Dedifferentiated amniotic fluid mesenchymal stem cell (primary cell): ENCODE measurements at regions not wholly inside any gene's neighbourhood (a gene's known extent, or its start where the extent isn't known, plus 50 kb on each side); places are given as distances from the start of the nearest gene placed in this dataset.

Experiments used
- DNase-seq: peaks from one replicate; pipeline ENCODE4 v3.0.0-alpha.2; 2016; ENCODE audit errors: extremely low spot score

DNA sequence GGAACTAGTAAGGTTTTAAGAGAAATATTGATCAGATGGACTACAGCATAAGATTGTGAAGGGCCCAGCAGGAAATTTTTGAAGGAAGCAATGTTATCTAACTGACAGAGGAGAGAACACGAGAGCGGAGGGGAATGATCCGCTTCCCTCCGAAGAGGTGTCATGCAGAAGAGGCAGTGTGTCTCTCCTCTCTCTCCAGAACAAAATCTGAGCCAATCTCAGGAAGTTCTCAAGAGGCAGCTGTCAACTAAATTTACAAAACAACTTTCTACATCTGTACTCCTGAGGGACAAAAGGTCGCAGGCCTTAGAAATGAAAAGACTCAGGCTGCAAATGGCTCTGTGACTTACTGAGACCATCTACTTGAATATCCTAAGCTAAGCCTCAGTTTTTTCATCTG is 224.6 kb upstream of the CDH5 start:
- no peak for DNase-seq

DNA sequence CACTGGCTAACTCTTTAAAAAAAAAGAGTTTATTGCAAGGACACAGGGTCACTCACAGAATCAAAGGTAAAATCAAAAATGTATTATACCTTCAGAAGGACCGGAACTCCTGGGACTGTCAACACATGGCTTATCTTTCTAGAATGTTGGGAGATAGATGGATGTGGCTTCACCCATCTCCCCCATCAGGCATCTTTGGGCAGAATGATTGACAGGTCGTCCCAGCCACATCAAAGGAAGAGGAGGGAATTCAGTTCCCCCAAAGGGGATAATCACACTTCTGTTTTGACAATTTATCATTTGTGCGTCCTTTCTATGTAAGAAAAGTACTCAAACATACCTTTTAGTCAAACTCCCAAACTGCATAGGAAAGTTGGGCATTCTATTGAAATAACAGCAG is 228.6 kb upstream of the CDH5 start:
- DNase-seq: no peak

DNA sequence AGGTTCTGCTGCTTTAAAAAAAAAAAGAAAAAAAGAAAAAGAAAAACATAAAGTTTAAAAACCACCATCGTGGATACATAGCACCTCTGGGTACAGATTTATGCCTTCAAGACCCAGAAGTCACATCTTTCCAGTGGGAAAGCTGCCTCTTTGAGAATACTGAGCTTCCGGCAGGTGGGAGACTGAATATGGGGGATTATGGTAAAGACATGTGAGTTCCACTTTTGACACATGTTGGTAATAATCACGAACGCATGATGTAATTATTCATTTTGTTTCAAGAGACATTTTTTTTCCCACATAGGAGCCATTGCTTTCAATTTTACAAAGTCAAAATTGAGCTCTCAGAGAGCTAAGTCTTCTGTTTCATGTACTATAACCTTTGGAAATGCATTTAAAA is 229.7 kb upstream of the CDH5 start:
- no peak for DNase-seq

DNA sequence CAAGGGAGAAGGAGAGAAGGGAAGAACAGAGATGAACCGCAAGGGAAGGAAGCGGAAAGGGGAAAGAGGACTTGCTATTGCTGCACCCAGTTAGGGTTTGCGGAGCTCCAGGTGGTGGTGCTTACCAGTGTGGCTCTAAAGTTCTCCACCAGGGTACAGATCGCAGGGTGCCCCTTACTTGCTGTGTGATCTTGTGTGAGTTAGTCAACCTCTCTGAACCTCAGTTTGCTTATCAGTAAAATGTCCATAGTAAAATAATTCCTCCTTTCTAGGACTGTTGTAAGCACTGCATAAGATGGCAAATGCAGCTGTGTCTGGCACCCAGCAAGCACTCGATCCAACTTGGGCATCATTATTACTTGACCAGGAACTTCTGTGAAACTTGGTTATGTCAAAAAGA is 230.7 kb upstream of the CDH5 start:
- DNase-seq: no peak

DNA sequence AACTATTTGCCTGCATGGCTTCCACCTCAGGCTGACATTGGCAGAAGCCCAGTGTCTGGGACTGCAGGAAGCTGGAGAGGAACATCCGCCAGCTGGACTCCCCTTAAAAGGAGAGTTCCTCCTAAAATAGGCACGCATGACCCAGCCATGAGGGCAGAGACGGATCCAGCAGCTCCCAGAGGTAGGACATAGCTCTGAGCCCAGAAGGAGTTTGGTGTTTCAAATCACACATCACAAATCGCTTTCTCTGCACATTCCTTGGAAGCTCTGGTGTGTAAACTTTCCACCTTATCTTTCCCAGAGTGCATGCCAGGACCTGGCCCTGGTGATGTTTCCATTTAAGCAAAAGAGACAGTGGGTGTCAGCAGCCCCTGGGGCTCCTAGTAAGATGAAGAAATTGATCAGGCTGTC is 231.1 kb upstream of the CDH5 start:
- DNase-seq: no peak

DNA sequence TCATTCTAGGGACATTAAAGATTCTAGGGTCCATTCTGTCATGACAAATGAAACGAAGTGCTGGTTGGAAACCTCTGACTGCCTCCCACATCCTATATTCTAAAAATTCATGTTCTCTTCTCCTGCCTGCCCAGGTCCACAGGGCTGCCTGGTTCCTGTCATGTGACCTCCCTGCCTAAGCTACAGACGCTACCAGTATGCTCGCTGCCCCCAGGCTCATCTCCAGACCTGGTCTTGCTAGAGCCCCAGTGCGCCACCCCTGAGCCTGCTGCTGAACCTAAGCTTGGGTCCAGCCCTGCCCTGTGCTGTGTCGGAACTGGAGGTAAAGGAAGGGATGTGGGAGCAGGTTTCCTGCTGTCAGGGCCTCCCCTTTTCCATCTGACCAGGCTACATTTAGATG is 231.6 kb upstream of the CDH5 start:
- no peak for DNase-seq

DNA sequence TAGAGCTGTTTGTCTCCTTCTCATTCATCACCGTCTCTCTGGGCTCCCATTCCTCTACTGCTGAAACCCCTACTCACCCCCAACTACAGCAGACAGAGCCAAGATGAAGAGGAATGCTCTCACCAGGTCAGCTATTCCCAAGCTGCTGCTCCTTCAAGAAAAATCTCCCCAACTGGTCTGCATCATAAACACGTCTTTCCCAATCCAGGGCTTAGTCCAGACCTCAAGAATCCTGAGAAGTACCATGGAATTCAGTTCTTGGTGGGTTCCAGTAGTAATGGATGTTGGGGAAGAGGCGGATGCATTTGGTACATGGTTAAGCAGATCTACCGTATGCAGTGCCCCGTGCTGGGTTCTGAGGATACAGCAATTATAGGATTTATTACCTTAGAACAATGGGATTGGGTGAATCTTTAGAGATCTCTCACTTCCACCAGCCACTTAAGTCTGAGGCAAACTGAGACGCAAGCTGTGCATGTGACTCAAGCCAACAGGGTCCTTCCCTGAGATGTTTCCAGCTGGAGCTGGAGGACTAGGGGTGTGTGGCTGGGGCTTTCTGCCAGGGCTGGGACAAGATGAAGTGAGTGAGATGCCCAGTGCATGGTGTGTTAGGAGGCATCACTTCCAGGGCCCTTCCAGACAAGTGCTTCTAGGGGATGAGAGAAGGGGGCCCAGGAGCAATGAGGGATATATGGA is 232.7 kb upstream of the CDH5 start:
- no peak for DNase-seq

DNA sequence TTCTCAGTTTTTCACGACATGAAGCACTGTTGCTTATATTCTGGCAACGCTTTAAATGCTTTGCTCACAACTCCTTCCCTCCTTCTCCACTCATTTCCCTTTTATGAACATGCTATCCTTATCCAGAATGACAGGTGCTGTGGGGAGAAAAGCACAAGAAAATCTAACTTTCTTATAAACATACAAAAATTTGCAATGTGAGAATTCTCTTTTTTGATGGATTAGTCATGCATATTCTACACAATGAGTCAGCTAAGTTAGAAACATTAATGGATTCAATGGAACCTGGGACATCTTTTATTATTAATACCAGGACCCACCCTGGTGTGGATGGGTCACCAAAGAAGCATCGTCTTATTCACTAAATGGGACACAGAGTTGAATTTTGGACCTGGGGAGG is 234.6 kb upstream of the CDH5 start:
- no peak for DNase-seq

DNA sequence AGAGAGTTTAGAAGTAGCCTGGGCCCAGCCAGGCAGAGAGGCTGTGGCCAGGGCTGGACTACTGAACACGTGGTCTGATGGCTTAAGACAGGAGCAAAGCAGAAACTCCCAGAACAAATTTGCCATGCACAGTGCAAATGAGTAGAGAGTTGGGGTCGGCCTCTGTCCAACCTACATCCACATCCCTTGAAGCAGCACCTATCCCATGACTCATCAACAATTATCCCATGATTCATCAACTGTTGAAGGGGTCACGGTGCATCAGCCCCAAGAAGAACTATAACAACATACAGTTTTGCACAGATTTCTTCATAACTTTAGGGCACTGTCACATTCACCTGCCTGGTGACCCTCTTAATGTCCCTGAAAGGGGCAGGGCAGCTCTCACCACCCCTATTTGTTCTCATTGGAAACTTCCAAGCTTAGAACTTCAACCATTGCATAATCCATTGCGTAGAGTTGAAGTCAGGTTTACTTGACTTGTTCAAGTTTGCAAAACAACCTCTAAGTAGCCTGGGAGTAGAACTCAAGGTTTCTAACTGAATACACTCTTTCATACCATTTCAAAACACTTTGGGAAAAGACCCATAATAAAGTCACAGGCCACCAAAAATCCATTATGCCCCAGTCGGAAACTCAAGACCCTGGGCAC is 235.2 kb upstream of the CDH5 start:
- DNase-seq: no peak

DNA sequence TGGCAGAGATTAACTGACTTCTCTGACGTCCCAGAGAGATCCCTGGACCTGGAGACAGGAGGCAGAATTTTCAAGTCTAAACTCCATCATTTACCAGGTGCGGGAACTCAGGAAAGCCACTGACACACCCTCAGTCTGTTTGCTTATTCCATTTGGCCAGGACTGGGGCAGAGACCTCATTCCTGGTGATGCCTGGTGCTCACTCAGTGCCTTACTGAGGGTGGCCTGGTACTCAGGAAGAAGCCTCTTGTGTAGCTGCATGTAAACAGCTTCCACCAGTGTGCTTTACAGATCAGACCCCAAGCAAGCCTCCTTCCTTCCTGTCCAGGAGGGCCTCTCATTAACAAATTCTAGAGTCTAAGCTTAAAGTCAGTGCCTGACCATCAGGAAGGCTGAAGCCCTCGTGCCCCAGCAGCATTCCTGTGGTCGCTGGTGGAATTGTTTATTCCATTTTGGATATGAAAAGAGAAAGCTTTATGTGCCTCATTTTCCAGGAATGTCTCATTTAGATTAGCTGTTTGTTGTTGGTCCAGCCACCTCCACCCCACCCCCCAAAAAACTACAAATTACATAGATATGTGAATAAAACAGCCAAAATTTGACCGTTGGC is 236.1 kb upstream of the CDH5 start:
- DNase-seq: peak; percentile 85

DNA sequence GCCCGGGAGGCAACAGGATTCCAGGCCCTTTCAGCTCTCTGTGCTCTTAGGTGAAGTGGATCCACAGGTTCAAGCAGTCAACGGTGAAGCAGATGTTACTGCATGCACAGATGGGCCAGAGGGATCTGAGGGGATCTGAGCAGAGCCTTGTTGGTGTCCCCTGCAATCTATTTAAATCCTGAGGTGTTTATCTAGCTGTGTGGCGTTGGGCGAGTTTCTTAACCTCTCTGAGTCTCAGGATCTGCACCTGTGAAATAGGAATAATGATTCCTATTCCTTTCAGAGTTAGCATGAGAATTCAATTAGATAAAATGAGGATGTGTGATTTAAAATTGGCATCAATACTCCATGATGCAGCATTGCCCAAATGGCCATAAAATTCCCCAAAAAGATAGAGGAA is 237.3 kb upstream of the CDH5 start:
- DNase-seq: no peak

DNA sequence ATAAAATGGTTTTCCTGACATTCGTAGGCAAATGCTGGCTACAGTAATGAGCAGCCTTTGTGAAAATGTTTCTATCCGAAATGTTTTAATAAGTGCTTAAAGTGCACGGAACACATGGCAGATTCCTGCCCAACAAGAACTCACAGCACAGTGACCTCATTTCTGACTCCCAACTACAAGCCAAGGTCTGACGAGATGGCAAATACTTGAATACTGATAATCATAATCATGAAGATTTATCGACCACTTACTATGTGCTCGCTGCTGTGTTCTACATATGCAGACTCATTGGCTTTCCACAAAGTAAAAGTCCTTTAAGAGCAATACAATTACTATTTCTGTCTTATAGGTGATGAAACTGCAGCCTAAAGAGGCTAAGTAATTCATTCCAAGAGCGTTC is 238.1 kb upstream of the CDH5 start:
- no peak for DNase-seq

DNA sequence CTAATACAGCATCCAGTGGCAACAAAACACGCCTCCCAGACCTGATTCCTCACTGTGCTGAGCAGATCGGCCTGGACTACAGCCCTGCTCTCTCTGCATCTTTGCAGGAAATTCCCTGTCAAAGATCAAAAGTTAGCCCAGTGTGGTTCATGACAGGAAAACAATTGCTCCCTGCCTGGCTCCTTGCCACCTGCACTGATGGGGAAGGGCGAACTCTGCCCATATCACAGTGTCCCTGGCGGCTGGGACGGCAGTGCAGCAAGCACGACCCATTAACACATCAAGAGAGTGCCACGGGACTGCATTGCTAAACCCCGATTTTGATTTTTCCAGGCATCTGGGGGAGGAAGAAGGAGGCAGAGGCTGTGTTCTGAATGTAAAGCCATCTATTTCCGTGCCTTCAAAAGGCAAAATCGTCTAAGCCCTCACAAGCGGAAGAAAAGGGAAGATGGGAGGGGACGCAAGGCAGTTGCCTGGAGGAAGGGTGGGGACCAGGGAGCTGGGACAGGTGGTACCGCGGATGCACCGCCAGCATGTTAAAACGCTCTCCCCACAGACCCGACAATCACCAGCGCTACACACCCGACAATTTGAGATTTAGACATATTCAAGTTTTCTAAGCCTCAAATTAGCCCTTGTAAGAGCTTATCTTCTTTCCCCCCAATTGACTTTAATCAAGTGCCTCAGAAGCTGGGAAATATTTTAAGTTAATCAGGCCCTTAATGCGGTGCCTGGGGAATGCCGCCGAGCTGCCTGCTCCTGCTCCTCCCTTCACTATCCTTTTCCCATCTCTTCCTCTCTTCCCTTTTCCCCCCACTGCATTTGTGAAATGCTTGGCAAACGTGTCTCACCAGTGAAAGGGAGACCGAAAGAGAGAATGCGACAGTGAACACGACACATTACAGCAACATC is 238.8 kb upstream of the CDH5 start:
- DNase-seq: no peak

DNA sequence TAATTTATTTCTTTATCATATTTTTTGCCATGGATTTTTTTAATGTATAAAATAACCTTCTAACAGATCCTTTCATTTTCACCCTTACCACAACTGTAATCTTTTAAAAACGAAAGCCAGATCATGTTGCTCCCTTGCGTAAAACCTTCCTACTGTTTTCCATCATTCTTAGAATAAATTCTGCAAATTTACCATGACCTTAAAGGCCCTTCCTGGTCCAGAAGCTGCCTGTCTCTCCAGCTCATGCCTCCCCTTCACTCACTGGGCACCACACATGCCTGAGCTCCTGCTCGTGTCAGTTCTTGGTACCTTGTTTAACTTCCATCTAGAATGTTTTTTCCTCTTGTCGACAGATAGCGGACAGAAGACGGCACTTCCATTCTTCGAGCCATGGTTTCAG is 245.0 kb upstream of the CDH5 start:
- no peak for DNase-seq

DNA sequence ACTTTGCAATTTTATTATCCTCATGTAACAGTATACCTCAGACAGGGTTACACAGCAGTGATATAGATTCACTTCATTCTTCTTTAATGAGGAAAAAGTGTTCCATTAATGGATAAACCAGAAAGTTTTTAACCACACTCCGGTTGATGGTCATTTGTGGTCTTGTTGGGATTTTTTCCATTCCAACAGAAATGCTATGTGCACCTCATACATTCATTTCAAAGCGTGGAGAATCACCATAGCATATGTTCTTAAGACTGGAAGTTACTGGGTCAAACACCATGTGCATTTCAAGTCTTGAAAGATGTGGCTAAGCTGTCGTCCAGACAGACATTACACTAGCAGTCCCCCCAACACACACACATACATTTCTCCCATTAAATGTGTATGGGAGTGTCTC is 245.8 kb upstream of the CDH5 start:
- no peak for DNase-seq

DNA sequence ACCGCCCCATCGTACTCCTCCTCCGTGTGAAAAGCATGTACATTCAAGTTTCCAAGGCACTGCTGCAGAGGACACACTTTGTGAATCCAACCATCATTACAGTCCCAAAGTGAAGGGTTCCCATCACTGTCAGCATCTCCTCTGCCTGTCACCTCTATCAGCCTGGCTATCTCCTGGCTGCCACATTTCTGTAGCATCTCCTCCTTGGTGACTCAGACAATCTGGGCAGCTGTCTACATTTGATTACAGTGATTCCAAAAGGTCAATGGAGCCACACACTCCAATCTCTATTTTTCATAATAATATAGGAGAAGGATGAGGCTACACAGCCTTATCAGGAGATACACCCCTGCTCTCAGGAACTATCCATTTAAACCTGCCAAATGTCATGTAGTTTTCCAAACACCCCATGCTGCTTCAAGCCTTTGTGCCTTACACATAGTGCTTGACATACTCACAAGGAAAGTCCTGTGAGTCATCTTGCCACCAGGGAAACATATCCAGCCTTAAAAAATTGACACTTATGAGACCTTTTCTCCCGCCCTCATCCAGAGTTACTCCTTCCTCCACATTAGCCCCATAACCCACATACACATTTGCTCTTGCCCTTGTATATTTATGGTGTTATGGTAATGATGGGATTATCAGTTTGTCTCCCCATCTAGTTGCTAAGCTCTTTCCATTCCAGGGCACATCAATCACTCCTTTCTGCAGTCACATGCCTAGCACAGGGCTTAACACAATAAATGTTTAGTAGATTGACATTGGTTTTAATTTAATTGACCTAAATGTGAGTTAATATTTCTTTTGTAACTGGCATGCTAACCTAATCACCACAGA is 250.1 kb upstream of the CDH5 start:
- peak; percentile 33 for DNase-seq

DNA sequence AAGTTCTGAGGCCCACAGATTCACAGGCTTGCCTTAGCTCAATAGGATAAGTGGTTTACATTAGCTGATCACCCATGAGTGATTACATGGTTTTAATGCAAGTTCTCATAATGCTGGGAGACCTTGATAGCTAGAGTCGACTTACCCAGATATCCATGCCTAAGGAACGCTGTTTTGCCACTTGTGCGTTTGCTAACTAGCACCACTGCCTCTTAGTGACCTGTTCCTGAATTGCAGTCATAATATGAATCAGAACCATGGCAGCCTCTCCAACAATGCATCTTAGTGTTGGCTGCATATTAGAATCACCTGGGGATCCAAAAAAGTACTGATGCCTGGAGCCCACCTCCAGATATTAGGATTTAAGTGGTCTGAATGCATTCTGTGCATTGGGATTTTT is 251.1 kb upstream of the CDH5 start:
- no peak for DNase-seq

DNA sequence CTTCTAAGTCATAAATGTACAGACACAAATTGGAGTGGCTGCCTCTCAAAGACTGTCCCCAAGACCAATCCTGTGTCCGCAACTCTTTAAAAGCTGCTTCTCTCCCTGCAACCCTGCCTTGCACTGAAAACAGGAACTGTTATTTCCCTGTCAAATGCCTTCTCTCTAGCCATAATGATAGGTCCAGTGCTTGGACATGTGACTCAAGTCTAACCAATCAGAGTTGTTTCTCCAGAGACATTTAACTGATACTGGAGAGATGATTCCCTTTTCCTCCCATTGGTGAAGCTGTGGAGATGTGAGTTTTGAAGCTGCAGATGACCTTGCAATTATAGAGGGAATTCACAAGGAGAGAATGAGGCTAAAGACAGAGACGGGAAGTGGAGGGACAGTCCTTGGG is 253.3 kb upstream of the CDH5 start:
- no peak for DNase-seq

DNA sequence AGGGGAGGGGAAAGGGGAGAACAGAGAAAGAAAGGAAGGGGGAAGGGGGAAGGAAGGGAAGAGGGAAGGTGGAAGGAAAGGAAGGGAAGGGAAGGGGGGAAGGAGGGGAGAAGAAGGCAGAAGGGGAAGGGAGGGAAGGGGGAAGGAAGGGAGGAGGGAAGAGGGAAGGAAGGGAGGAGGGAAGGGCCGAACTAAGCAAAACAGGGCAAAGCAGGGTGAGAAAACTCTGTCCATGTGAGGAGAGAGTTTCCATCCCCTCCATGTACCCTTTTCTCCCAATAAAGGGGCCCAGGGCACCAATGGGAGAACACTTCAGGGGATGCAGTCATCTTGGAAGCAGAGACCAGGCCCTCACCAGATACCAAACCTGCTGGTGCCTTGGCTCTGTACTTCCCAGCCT is 256.8 kb upstream of the CDH5 start:
- no peak for DNase-seq

DNA sequence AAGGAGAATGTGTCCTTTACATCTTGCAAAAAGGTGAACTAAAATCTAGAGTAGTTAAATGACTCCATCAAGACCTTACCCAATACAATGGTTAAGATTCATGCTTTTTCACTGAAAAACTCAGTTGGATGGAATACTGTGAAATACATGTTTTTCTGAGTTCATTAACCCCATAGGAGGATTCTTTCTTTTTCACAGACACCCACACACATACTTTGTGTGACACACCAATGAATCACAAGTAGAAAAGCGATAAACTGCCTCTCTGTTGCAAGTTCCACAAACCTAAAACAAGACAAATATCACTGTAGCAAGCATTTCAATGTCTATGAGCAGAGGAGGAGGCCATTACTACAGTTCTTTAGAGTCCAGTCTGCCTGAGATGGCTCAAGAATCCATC is 258.8 kb upstream of the CDH5 start:
- DNase-seq: no peak

DNA sequence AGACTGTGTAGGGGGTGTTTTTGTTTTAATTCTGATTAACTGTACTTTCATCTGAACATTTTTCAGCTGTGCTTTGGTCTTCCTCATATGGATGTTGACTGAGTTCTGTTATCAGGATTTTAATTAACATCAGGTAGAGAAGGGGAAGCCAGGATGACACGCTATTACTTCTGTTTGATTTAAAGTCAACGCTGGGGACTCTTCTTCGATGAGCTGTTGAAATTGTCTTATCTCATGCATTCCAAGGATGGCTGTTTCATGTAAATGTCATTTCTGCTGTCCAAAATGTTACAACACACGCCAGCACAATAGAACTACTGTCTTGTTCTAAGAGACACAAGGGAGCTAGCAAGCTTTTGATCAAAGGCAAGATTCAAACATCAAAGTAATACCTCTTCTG is 263.3 kb upstream of the CDH5 start:
- DNase-seq: no peak

DNA sequence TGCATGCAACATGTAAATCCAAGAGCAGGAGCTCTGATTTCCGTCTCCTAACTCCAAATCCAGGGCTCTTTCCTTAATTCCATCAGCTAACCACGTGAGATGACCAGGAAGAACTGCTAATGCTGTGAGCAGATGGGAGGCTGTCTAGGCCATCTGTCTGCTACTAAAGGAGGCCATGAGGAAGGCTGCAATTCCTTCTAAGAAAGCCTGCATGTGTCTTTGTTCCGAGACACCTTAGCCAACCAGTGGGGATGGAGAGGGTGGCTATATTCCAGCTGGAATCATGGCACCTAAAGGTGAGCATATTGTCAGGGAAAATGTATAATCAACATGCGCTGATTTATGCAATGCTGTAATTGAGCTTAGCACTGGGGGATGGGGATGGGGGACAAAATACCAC is 267.2 kb upstream of the CDH5 start:
- DNase-seq: no peak
